ENCODE measurements at regions not wholly inside any gene's neighbourhood (a gene's known extent, or its start where the extent isn't known, plus 50 kb on each side); places are given as distances from the start of the nearest gene placed in this dataset.
"Not testable (repeated sequence)": the region's sequence is repeated elsewhere in the genome, so short reads cannot be mapped to it uniquely, and the experiment has no call there.

GRCh38 chrX:146056511-146057081 lies 239.0 kb downstream of the SLITRK2 start:
- H3K4me1 ChIP-seq (ENCODE audit: control insufficient read depth, insufficient read depth, low read length, poor library complexity, severe bottlenecking) = no peaks in the 10 kb centered on the region
- no peaks in the 10 kb centered on the region for H3K36me3 ChIP-seq (ENCODE audit: control insufficient read depth, insufficient read depth, low read length)
- Mint-ChIP-seq H3K27ac (no peak overlapping the region), H3K36me3 (no peaks in the 10 kb centered on the region), H3K9me3 (peaks cover 0 to 8% (median 0%) of the 10 kb centered on the region in 7 donors), H3K4me1 (no peaks in the 10 kb centered on the region), H3K27me3 (no peaks in the 10 kb centered on the region), H3K4me3 (no peak overlapping the region)
- H3K9me3 ChIP-seq (ENCODE audit: control insufficient read depth in 2 of 2, low read length in 2 of 2) = no peaks in the 10 kb centered on the region
- H3K4me3 ChIP-seq (ENCODE audit: low read depth, low read length) = no peak overlapping the region
- no peak overlapping the region for H3K27ac ChIP-seq (ENCODE audit: insufficient read depth, low read length, poor library complexity, severe bottlenecking)
- DNase-seq = no peak
- no peak for ATAC-seq (ENCODE audit: low read depth in 2 of 2)
- H3K27me3 ChIP-seq (ENCODE audit: control insufficient read depth, insufficient read depth, low read length) = no peaks in the 10 kb centered on the region

DNA sequence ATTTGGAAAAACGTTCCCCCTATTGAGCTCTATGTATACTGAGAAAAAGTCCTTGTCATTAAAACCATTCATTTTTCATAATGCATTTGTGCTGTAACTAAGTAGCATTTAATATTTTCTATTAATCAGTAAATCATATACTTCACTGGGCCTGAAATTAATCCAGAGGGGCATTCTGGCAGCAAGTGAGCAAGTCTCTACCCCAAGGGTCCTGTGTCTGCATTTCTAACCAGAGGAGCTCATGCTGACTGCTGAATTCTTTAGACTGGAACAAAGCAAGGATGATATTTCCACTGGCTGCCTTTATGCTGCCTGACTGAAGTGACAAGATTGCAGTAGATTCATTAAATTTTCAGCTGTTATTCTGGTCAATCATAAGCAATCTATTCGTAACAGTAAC lies 246.5 kb downstream of the SLITRK2 start:
- ATAC-seq (ENCODE audit: low read depth in 2 of 2) (no peak), DNase-seq (no peak)
- H3K27me3 Mint-ChIP-seq = no peaks in the 10 kb centered on the region
- no peaks in the 10 kb centered on the region for H3K27me3 ChIP-seq (ENCODE audit: control insufficient read depth, insufficient read depth, low read length)
- H3K9me3 Mint-ChIP-seq = peaks cover 0 to 3% (median under 1%) of the 10 kb centered on the region in 7 donors
- no peaks in the 10 kb centered on the region for H3K4me1 ChIP-seq (ENCODE audit: control insufficient read depth, insufficient read depth, low read length, poor library complexity, severe bottlenecking)
- H3K9me3 ChIP-seq (ENCODE audit: control insufficient read depth in 2 of 2, low read length in 2 of 2) = no peaks in the 10 kb centered on the region
- H3K4me3 ChIP-seq (ENCODE audit: low read depth, low read length) = no peak overlapping the region
- no peak overlapping the region for H3K27ac ChIP-seq (ENCODE audit: insufficient read depth, low read length, poor library complexity, severe bottlenecking)
- H3K36me3 Mint-ChIP-seq = no peaks in the 10 kb centered on the region
- H3K4me1 Mint-ChIP-seq = no peaks in the 10 kb centered on the region
- H3K27ac Mint-ChIP-seq = no peak overlapping the region
- H3K4me3 Mint-ChIP-seq = no peak overlapping the region
- H3K36me3 ChIP-seq (ENCODE audit: control insufficient read depth, insufficient read depth, low read length) = no peaks in the 10 kb centered on the region

DNA sequence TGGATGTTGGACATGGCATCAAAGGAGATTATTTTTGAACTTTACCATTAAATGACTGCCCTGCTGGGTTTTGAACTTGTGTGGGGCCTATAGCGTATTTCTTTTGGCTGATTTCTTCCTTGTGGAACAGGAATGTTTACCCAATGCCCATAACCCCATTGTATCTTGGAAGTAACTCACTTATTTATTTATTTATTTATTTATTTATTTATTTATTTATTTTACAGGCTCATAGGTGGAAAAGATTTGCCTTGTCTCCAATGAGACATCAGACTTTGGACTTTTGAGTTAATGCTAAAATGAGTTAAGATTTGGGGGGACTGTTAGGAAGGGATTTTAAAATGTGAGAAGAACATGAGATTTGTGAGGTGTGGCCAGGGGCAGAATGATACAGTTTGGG lies 273.1 kb downstream of the SLITRK2 start:
- no peaks in the 10 kb centered on the region for H3K4me1 Mint-ChIP-seq
- H3K36me3 Mint-ChIP-seq = no peaks in the 10 kb centered on the region
- no peak overlapping the region for H3K4me3 Mint-ChIP-seq
- no peaks in the 10 kb centered on the region for H3K27me3 Mint-ChIP-seq
- DNase-seq (no peak), ATAC-seq (ENCODE audit: low read depth in 2 of 2) (no peak)
- Histone ChIP-seq H3K27ac (ENCODE audit: insufficient read depth, low read length, poor library complexity, severe bottlenecking) (no peak overlapping the region), H3K9me3 (ENCODE audit: control insufficient read depth in 2 of 2, low read length in 2 of 2) (no peaks in the 10 kb centered on the region), H3K4me1 (ENCODE audit: control insufficient read depth, insufficient read depth, low read length, poor library complexity, severe bottlenecking) (no peaks in the 10 kb centered on the region), H3K36me3 (ENCODE audit: control insufficient read depth, insufficient read depth, low read length) (no peaks in the 10 kb centered on the region), H3K27me3 (ENCODE audit: control insufficient read depth, insufficient read depth, low read length) (no peaks in the 10 kb centered on the region), H3K4me3 (ENCODE audit: low read depth, low read length) (no peak overlapping the region)
- peaks cover 0 to 9% (median 0%) of the 10 kb centered on the region in 7 donors for H3K9me3 Mint-ChIP-seq
- no peak overlapping the region for H3K27ac Mint-ChIP-seq

- no peaks in the 10 kb centered on the region for H3K4me1 ChIP-seq (ENCODE audit: control insufficient read depth, insufficient read depth, low read length, poor library complexity, severe bottlenecking)
- Mint-ChIP-seq H3K4me3 (no peak overlapping the region), H3K4me1 (no peaks in the 10 kb centered on the region), H3K9me3 (peaks cover 0 to 14% (median 3%) of the 10 kb centered on the region in 7 donors), H3K27ac (no peak overlapping the region), H3K27me3 (no peaks in the 10 kb centered on the region), H3K36me3 (no peaks in the 10 kb centered on the region)
- H3K27ac ChIP-seq (ENCODE audit: insufficient read depth, low read length, poor library complexity, severe bottlenecking) = no peak overlapping the region
- no peaks in the 10 kb centered on the region for H3K27me3 ChIP-seq (ENCODE audit: control insufficient read depth, insufficient read depth, low read length)
- DNase-seq (no peak), ATAC-seq (ENCODE audit: low read depth in 2 of 2) (no peak)
- no peaks in the 10 kb centered on the region for H3K36me3 ChIP-seq (ENCODE audit: control insufficient read depth, insufficient read depth, low read length)
- no peaks in the 10 kb centered on the region for H3K9me3 ChIP-seq (ENCODE audit: control insufficient read depth in 2 of 2, low read length in 2 of 2)
- no peak overlapping the region for H3K4me3 ChIP-seq (ENCODE audit: low read depth, low read length)
These were observed 291.7 kb downstream of the SLITRK2 start for GRCh38 chrX:146109362-146109761.

- H3K36me3 ChIP-seq (ENCODE audit: control insufficient read depth, insufficient read depth, low read length); H3K4me3 ChIP-seq (ENCODE audit: low read depth, low read length); H3K4me3 Mint-ChIP-seq; H3K36me3 Mint-ChIP-seq; H3K4me1 ChIP-seq (ENCODE audit: control insufficient read depth, insufficient read depth, low read length, poor library complexity, severe bottlenecking); H3K27ac ChIP-seq (ENCODE audit: insufficient read depth, low read length, poor library complexity, severe bottlenecking); H3K9me3 Mint-ChIP-seq; H3K9me3 ChIP-seq (ENCODE audit: control insufficient read depth in 2 of 2, low read length in 2 of 2); H3K27me3 Mint-ChIP-seq; DNase-seq; H3K27ac Mint-ChIP-seq; ATAC-seq (ENCODE audit: low read depth in 2 of 2); H3K4me1 Mint-ChIP-seq; H3K27me3 ChIP-seq (ENCODE audit: control insufficient read depth, insufficient read depth, low read length): not testable (repeated sequence)
These were observed 301.4 kb downstream of the SLITRK2 start for GRCh38 chrX:146119074-146119473.

- H3K36me3 Mint-ChIP-seq = no peaks in the 10 kb centered on the region
- no peak overlapping the region for H3K27ac Mint-ChIP-seq
- H3K27me3 ChIP-seq (ENCODE audit: control insufficient read depth, insufficient read depth, low read length) = no peaks in the 10 kb centered on the region
- DNase-seq (no peak), ATAC-seq (ENCODE audit: low read depth in 2 of 2) (no peak)
- H3K9me3 Mint-ChIP-seq = peaks cover 0 to 5% (median 2%) of the 10 kb centered on the region in 7 donors
- no peaks in the 10 kb centered on the region for H3K4me1 Mint-ChIP-seq
- H3K4me3 ChIP-seq (ENCODE audit: low read depth, low read length) = no peak overlapping the region
- no peaks in the 10 kb centered on the region for H3K4me1 ChIP-seq (ENCODE audit: control insufficient read depth, insufficient read depth, low read length, poor library complexity, severe bottlenecking)
- H3K4me3 Mint-ChIP-seq = no peak overlapping the region
- H3K9me3 ChIP-seq (ENCODE audit: control insufficient read depth in 2 of 2, low read length in 2 of 2) = no peaks in the 10 kb centered on the region
- no peaks in the 10 kb centered on the region for H3K36me3 ChIP-seq (ENCODE audit: control insufficient read depth, insufficient read depth, low read length)
- no peak overlapping the region for H3K27ac ChIP-seq (ENCODE audit: insufficient read depth, low read length, poor library complexity, severe bottlenecking)
- no peaks in the 10 kb centered on the region for H3K27me3 Mint-ChIP-seq
These were observed 310.0 kb downstream of the SLITRK2 start for GRCh38 chrX:146127617-146128016.

- Histone ChIP-seq H3K27ac (ENCODE audit: insufficient read depth, low read length, poor library complexity, severe bottlenecking) (no peak overlapping the region), H3K4me3 (ENCODE audit: low read depth, low read length) (no peak overlapping the region), H3K27me3 (ENCODE audit: control insufficient read depth, insufficient read depth, low read length) (no peaks in the 10 kb centered on the region), H3K9me3 (ENCODE audit: control insufficient read depth in 2 of 2, low read length in 2 of 2) (no peaks in the 10 kb centered on the region), H3K4me1 (ENCODE audit: control insufficient read depth, insufficient read depth, low read length, poor library complexity, severe bottlenecking) (no peaks in the 10 kb centered on the region), H3K36me3 (ENCODE audit: control insufficient read depth, insufficient read depth, low read length) (no peaks in the 10 kb centered on the region)
- ATAC-seq (ENCODE audit: low read depth in 2 of 2) = no peak
- Mint-ChIP-seq H3K4me1 (no peaks in the 10 kb centered on the region), H3K9me3 (peaks cover 0 to 6% (median 0%) of the 10 kb centered on the region in 7 donors), H3K27me3 (no peaks in the 10 kb centered on the region), H3K36me3 (no peaks in the 10 kb centered on the region), H3K27ac (no peak overlapping the region), H3K4me3 (no peak overlapping the region)
- DNase-seq = no peak
These were observed 323.6 kb downstream of the SLITRK2 start for GRCh38 chrX:146141221-146141620.

GRCh38 chrX:146144039-146144438 lies 326.4 kb downstream of the SLITRK2 start:
- no peaks in the 10 kb centered on the region for H3K4me1 Mint-ChIP-seq
- Histone ChIP-seq H3K4me1 (ENCODE audit: control insufficient read depth, insufficient read depth, low read length, poor library complexity, severe bottlenecking) (no peaks in the 10 kb centered on the region), H3K36me3 (ENCODE audit: control insufficient read depth, insufficient read depth, low read length) (no peaks in the 10 kb centered on the region), H3K27me3 (ENCODE audit: control insufficient read depth, insufficient read depth, low read length) (no peaks in the 10 kb centered on the region), H3K27ac (ENCODE audit: insufficient read depth, low read length, poor library complexity, severe bottlenecking) (no peak overlapping the region), H3K9me3 (ENCODE audit: control insufficient read depth in 2 of 2, low read length in 2 of 2) (no peaks in the 10 kb centered on the region), H3K4me3 (ENCODE audit: low read depth, low read length) (no peak overlapping the region)
- no peak overlapping the region for H3K4me3 Mint-ChIP-seq
- no peaks in the 10 kb centered on the region for H3K36me3 Mint-ChIP-seq
- H3K27me3 Mint-ChIP-seq = no peaks in the 10 kb centered on the region
- peaks cover 0 to 6% (median 0%) of the 10 kb centered on the region in 7 donors for H3K9me3 Mint-ChIP-seq
- DNase-seq (no peak), ATAC-seq (ENCODE audit: low read depth in 2 of 2) (no peak)
- H3K27ac Mint-ChIP-seq = no peak overlapping the region
